IPS-15b (cell line): ENCODE measurements at regions not wholly inside any gene's neighbourhood (a gene's known extent, or its start where the extent isn't known, plus 50 kb on each side); places are given as distances from the start of the nearest gene placed in this dataset.

Source experiments
- H3K27me3 ChIP-seq: one replicate; pipeline ENCODE4 v1.6.1; 2013; ENCODE audit warnings: low read length; ENCODE audit not compliant: control insufficient read depth, insufficient read depth
- H3K36me3 ChIP-seq: one replicate; pipeline ENCODE4 v1.6.1; 2013; ENCODE audit warnings: low read length; ENCODE audit not compliant: control insufficient read depth, insufficient read depth
- H3K4me1 ChIP-seq: one replicate; pipeline ENCODE4 v1.6.1; 2013; ENCODE audit warnings: mild to moderate bottlenecking, low read length; ENCODE audit not compliant: control insufficient read depth, insufficient read depth
- H3K4me3 ChIP-seq: one replicate; pipeline ENCODE4 v1.5.1; 2013; ENCODE audit warnings: low read depth, low read length
- H3K9ac ChIP-seq: one replicate; pipeline ENCODE4 v1.6.1; 2013; ENCODE audit warnings: low read depth, mild to moderate bottlenecking, low read length
- H3K9me3 ChIP-seq: one replicate; pipeline ENCODE4 v1.6.1; 2013; ENCODE audit warnings: mild to moderate bottlenecking, low read length; ENCODE audit not compliant: control insufficient read depth, insufficient read depth

GRCh38 chr18:40821596-40822243, 1133.3 kb upstream of the PIK3C3 start:
- H3K4me3 ChIP-seq, result no peak overlapping the region
- H3K9ac ChIP-seq, result no peak overlapping the region
- H3K4me1 ChIP-seq, result no peaks in the 10 kb centered on the region
- H3K27me3 ChIP-seq, result no peaks in the 10 kb centered on the region
- no peaks in the 10 kb centered on the region for H3K36me3 ChIP-seq
- no peaks in the 10 kb centered on the region for H3K9me3 ChIP-seq

- H3K4me3 ChIP-seq, result no peak overlapping the region
- no peaks in the 10 kb centered on the region for H3K36me3 ChIP-seq
Observed at GRCh38 chr18:40812981-40813515, 1142.0 kb upstream of the PIK3C3 start.

GRCh38 chr18:40810372-40810771, 1144.7 kb upstream of the PIK3C3 start:
- H3K9me3 ChIP-seq, result no peaks in the 10 kb centered on the region
- no peak overlapping the region for H3K9ac ChIP-seq
- H3K36me3 ChIP-seq, result no peaks in the 10 kb centered on the region
- no peaks in the 10 kb centered on the region for H3K27me3 ChIP-seq
- no peak overlapping the region for H3K4me3 ChIP-seq
- H3K4me1 ChIP-seq, result no peaks in the 10 kb centered on the region

More at GRCh38 chr18:40812981-40813515, 1142.0 kb upstream of the PIK3C3 start:
- Histone ChIP-seq H3K4me1 (no peaks in the 10 kb centered on the region), H3K9ac (no peak overlapping the region), H3K27me3 (no peaks in the 10 kb centered on the region), H3K9me3 (no peaks in the 10 kb centered on the region)

GRCh38 chr18:40789286-40789685, 1165.7 kb upstream of the PIK3C3 start:
- Histone ChIP-seq H3K27me3 (no peaks in the 10 kb centered on the region), H3K4me3 (no peak overlapping the region), H3K36me3 (no peaks in the 10 kb centered on the region), H3K9ac (no peak overlapping the region), H3K9me3 (no peaks in the 10 kb centered on the region), H3K4me1 (no peaks in the 10 kb centered on the region)

GRCh38 chr18:40782453-40783130, 1172.4 kb upstream of the PIK3C3 start:
- no peak overlapping the region for H3K9ac ChIP-seq
- no peaks in the 10 kb centered on the region for H3K27me3 ChIP-seq
- no peaks in the 10 kb centered on the region for H3K36me3 ChIP-seq
- H3K9me3 ChIP-seq, result no peaks in the 10 kb centered on the region
- no peak overlapping the region for H3K4me3 ChIP-seq
- no peaks in the 10 kb centered on the region for H3K4me1 ChIP-seq

- no peaks in the 10 kb centered on the region for H3K9me3 ChIP-seq
- H3K9ac ChIP-seq, result no peak overlapping the region
- H3K4me3 ChIP-seq, result no peak overlapping the region
- no peaks in the 10 kb centered on the region for H3K36me3 ChIP-seq
- H3K4me1 ChIP-seq, result no peaks in the 10 kb centered on the region
- H3K27me3 ChIP-seq, result no peaks in the 10 kb centered on the region
Observed at GRCh38 chr18:40769786-40770185, 1185.2 kb upstream of the PIK3C3 start.

- Histone ChIP-seq H3K4me1 (no peaks in the 10 kb centered on the region), H3K9ac (no peak overlapping the region), H3K4me3 (no peak overlapping the region), H3K9me3 (no peaks in the 10 kb centered on the region), H3K36me3 (no peaks in the 10 kb centered on the region), H3K27me3 (no peaks in the 10 kb centered on the region)
Observed at GRCh38 chr18:40760251-40760650, 1194.8 kb upstream of the PIK3C3 start.

GRCh38 chr18:40754477-40754876, 1200.6 kb upstream of the PIK3C3 start:
- Histone ChIP-seq H3K36me3 (no peaks in the 10 kb centered on the region), H3K27me3 (no peaks in the 10 kb centered on the region), H3K4me3 (no peak overlapping the region), H3K9me3 (no peaks in the 10 kb centered on the region), H3K4me1 (no peaks in the 10 kb centered on the region), H3K9ac (no peak overlapping the region)

GRCh38 chr18:40752316-40752715, 1202.7 kb upstream of the PIK3C3 start:
- H3K27me3 ChIP-seq, result no peaks in the 10 kb centered on the region
- H3K36me3 ChIP-seq, result no peaks in the 10 kb centered on the region
- H3K4me1 ChIP-seq, result no peaks in the 10 kb centered on the region
- no peak overlapping the region for H3K4me3 ChIP-seq
- no peaks in the 10 kb centered on the region for H3K9me3 ChIP-seq
- H3K9ac ChIP-seq, result no peak overlapping the region

GRCh38 chr18:40751186-40751585, 1203.8 kb upstream of the PIK3C3 start:
- Histone ChIP-seq H3K4me3 (no peak overlapping the region), H3K27me3 (no peaks in the 10 kb centered on the region), H3K9me3 (no peaks in the 10 kb centered on the region), H3K9ac (no peak overlapping the region), H3K36me3 (no peaks in the 10 kb centered on the region), H3K4me1 (no peaks in the 10 kb centered on the region)

GRCh38 chr18:40739029-40739428, 1216.0 kb upstream of the PIK3C3 start:
- no peaks in the 10 kb centered on the region for H3K9me3 ChIP-seq
- H3K36me3 ChIP-seq, result no peaks in the 10 kb centered on the region
- H3K4me1 ChIP-seq, result no peaks in the 10 kb centered on the region
- H3K27me3 ChIP-seq, result no peaks in the 10 kb centered on the region
- no peak overlapping the region for H3K4me3 ChIP-seq
- H3K9ac ChIP-seq, result no peak overlapping the region

GRCh38 chr18:40738321-40738880, 1216.6 kb upstream of the PIK3C3 start:
- no peak overlapping the region for H3K4me3 ChIP-seq
- no peaks in the 10 kb centered on the region for H3K9me3 ChIP-seq
- no peaks in the 10 kb centered on the region for H3K27me3 ChIP-seq
- no peaks in the 10 kb centered on the region for H3K4me1 ChIP-seq
- no peaks in the 10 kb centered on the region for H3K36me3 ChIP-seq
- no peak overlapping the region for H3K9ac ChIP-seq
